ENCODE measurements at regions not wholly inside any gene's neighbourhood (a gene's known extent, or its start where the extent isn't known, plus 50 kb on each side); places are given as distances from the start of the nearest gene placed in this dataset.

DNA sequence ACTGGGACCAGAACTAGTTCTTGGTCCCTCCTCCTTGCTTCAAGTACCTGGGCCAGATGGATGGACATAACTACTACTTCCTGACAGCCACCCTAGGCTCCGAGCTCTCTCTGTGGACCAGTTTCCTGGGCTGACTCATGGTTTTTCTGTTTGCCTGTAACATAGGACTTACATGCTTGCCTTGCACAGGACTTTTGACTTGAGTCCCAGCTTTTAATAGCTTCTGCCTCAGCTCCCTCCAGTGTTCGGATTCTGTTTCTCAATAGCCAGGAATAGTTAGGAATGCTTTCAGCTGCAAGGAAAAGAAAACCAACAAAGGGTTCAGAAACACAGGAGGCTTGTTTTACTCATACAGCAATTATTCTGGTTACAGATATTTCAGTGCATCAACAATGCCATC is 405.9 kb downstream of the ZNF536 start:
- TF ChIP-seq SNAI2 (CRISPR knock-in tag; IDR thresholded peaks at IDR 0.05) (no peak), ZFP3 (CRISPR knock-in tag; IDR thresholded peaks at IDR 0.05) (no peak), ARNTL (CRISPR knock-in tag; IDR thresholded peaks at IDR 0.05; ENCODE audit: borderline replicate concordance, low read depth) (no peak), RARB (CRISPR knock-in tag; IDR thresholded peaks at IDR 0.05) (no peak)

Measured in SK-N-SH treated with all-trans-retinoic acid at 6 μM for 48 hours (cell line).